Lower lobe of right lung (tissue), 2 donors: ENCODE measurements at regions not wholly inside any gene's neighbourhood (a gene's known extent, or its start where the extent isn't known, plus 50 kb on each side); places are given as distances from the start of the nearest gene placed in this dataset.

Experiments used
- ATAC-seq, 2 donors: fragments of 200-7000 bp; cut with Tn5 transposase; one replicate each; pipeline ENCODE4 v1.9.1; 2020 to 2022; ENCODE audit warnings: mild to moderate bottlenecking in 2 of 2, moderate library complexity in 2 of 2
- DNase-seq: peaks from one replicate; pipeline ENCODE4 v3.0.0-alpha.2; 2020
- H3K27ac ChIP-seq: fragments of 200-600 bp; one replicate; pipeline ENCODE4 v1.8.0; 2022
- H3K27me3 ChIP-seq: fragments of 200-600 bp; one replicate; pipeline ENCODE4 v1.8.0; 2022; ENCODE audit warnings: low read depth
- H3K36me3 ChIP-seq: fragments of 200-600 bp; one replicate; pipeline ENCODE4 v1.8.0; 2022; ENCODE audit warnings: mild to moderate bottlenecking
- H3K4me1 ChIP-seq: fragments of 200-600 bp; one replicate; pipeline ENCODE4 v1.8.0; 2022
- H3K4me3 ChIP-seq: fragments of 200-600 bp; one replicate; pipeline ENCODE4 v1.8.0; 2022; ENCODE audit warnings: mild to moderate bottlenecking
- H3K9me3 ChIP-seq: fragments of 200-600 bp; one replicate; pipeline ENCODE4 v1.8.0; 2022
- CTCF ChIP-seq: fragments of 200-600 bp; IDR thresholded peaks from one replicate; pipeline ENCODE4 v1.8.0; 2022; ENCODE audit warnings: antibody characterized with exemption, mild to moderate bottlenecking
- intact Hi-C: fragments of 100-400 bp; cut with DNase I; formaldehyde crosslinking; loops from one replicate; pipeline ENCODE4 v1.11.0; 2022
- donor health status: DM: no; HTN: yes; CAD: no; lungs with severe emphysema.

- H3K4me3 ChIP-seq, result no peak overlapping the region
- TF ChIP-seq CTCF, result no peak
These were observed 63.2 kb upstream of the GUCY1A1 start for GRCh38 chr4:155603360-155603891.

DNA sequence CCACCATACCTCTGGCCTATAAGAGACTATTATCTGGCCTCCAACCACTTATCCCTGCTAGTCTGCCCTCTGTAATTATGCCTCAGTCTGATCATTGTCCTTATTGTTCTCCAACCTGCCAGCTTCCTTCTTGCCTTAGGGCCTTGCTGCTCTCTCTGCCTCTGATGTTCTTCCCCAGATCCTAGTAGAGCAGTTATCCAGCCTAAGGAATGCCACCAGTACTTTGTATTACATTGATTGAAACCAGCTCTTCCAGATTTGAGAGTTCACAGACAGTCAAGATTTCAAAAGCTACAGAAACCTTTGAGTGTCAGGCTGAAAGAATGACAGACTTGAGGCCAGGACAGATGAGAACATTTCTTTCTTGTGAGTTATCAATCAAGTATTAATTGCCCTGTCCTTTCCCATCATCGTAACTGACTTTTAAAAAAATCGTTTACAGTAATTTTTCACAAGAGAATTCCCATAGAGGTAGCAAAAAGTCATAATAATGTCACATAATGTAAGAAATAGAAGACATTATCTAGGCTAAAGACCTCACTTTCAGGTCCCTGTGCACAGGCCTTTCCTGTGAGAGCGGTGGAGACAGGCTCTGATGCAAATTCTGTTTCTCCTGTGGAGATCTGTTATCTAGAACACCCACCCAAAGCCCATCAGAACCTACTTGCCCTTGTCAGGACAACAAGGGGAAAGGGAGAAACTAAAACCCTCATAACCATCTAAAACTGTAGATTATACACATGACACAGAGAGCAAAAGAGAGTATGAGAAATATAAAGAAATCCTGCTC is 64.1 kb upstream of the GUCY1A1 start:
- Histone ChIP-seq H3K27me3 (no peaks in the 10 kb centered on the region), H3K4me1 (no peaks in the 10 kb centered on the region), H3K9me3 (no peaks in the 10 kb centered on the region), H3K27ac (no peak overlapping the region), H3K36me3 (no peaks in the 10 kb centered on the region), H3K4me3 (no peak overlapping the region)
- intact Hi-C loops, result no loop called here
- no peak for TF ChIP-seq CTCF
- no peak for DNase-seq
- no peak for ATAC-seq

More at GRCh38 chr4:155603360-155603891, 63.2 kb upstream of the GUCY1A1 start:
- no peaks in the 10 kb centered on the region for H3K36me3 ChIP-seq
- ATAC-seq (no peak), DNase-seq (no peak)
- intact Hi-C loops, result no loop called here
- no peaks in the 10 kb centered on the region for H3K27me3 ChIP-seq
- no peaks in the 10 kb centered on the region for H3K9me3 ChIP-seq
- no peak overlapping the region for H3K27ac ChIP-seq
- no peaks in the 10 kb centered on the region for H3K4me1 ChIP-seq

DNA sequence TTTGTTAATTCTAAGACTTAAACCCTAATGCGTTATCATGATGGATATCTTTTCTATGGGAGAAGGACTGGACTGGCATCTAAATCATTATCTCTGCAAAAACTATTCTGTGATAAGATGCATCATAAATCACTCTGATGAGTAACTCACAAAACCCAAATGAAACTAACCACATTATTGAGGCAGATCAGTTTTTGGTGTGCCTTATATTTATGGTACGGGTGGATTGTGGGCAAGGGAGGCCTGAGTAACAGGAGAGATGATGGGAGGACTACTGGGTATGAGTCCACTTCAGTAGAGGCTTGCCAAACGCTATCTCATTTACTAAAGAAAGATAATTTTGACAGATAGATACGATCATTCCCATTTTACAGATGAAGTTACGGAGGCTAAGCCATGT is 66.4 kb upstream of the GUCY1A1 start:
- no peaks in the 10 kb centered on the region for H3K36me3 ChIP-seq
- no peak for TF ChIP-seq CTCF
- H3K27ac ChIP-seq, result no peak overlapping the region

DNA sequence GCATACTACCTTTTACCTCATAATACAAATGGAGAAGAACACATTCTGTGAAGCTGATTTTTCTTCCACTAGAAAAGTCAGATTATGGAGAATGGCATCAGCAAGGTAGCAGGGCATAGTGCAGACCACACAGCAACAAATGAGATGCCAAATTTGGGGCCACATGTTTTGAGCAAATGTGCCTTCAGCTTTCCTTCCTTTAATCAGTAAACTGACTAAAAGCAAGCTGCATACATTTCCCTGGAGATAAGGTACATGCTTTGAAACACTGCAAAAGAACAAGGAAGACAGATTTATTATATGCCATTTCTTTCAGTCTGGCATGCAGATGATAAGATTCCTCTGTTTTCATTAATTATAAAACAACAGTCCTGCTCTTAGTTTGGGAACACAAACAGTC is 67.1 kb upstream of the GUCY1A1 start:
- ATAC-seq, result no peak

More for the DNA sequence above, 66.4 kb upstream of the GUCY1A1 start:
- DNase-seq (no peak), ATAC-seq (no peak)
- no peaks in the 10 kb centered on the region for H3K4me1 ChIP-seq
- H3K4me3 ChIP-seq, result no peak overlapping the region
- H3K9me3 ChIP-seq, result no peaks in the 10 kb centered on the region
- H3K27me3 ChIP-seq, result no peaks in the 10 kb centered on the region
- intact Hi-C loops, result no loop called here

DNA sequence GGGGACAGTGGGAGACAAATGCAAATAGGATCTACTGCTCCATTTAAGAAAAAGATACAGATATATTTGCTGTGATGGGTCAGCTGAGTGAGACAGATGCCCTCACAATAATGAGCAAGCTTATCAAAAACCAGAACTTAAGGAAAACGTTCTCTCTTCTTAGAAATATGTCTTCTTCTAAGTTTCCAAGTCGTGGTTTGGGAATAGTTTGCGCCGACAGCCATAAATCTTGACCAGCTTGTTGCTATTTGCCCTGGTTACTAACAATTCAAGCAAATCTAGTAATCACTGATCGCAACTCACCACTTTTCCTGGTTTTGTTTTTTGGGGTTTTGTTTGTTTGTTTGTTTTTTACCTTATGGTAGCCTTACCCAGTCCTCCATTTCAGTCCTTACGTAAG is 67.6 kb upstream of the GUCY1A1 start:
- DNase-seq (no peak), ATAC-seq (no peak)
- no peak for TF ChIP-seq CTCF
- Histone ChIP-seq H3K27me3 (no peaks in the 10 kb centered on the region), H3K36me3 (no peaks in the 10 kb centered on the region), H3K4me1 (no peaks in the 10 kb centered on the region), H3K9me3 (no peaks in the 10 kb centered on the region), H3K27ac (no peak overlapping the region), H3K4me3 (no peak overlapping the region)
- intact Hi-C loops, result no loop called here

More for the DNA sequence above, 67.1 kb upstream of the GUCY1A1 start:
- Histone ChIP-seq H3K9me3 (no peaks in the 10 kb centered on the region), H3K4me1 (no peaks in the 10 kb centered on the region), H3K27me3 (no peaks in the 10 kb centered on the region), H3K36me3 (no peaks in the 10 kb centered on the region), H3K4me3 (no peak overlapping the region), H3K27ac (no peak overlapping the region)
- DNase-seq, result no peak
- TF ChIP-seq CTCF, result no peak
- intact Hi-C loops, result no loop called here
